Thoracic aorta (tissue), 2 donors: ENCODE measurements at regions not wholly inside any gene's neighbourhood (a gene's known extent, or its start where the extent isn't known, plus 50 kb on each side); places are given as distances from the start of the nearest gene placed in this dataset.

Experiments used
- ATAC-seq: fragments of 150-250 bp; one replicate; pipeline ENCODE4 v1.8.0; 2017; ENCODE audit warnings: low read depth; ENCODE audit not compliant: insufficient number of reproducible peaks, low FRiP score
- DNase-seq: peaks from one replicate; pipeline ENCODE4 v3.0.0-alpha.2; 2020; ENCODE audit warnings: low spot score
- H3K27ac ChIP-seq, 2 donors: fragments of 200-600 bp; sonication (generic); 1 replicate in 1 of 2; 2 replicates in 1 of 2; pipeline ENCODE4 v1.5.1; 2016; ENCODE audit warnings: mild to moderate bottlenecking in 2 of 2, moderate library complexity in 2 of 2
- H3K27me3 ChIP-seq: fragments of 200-600 bp; sonication (generic); replicated peaks from 2 replicates; pipeline ENCODE4 v1.6.0; 2016; ENCODE audit warnings: mild to moderate bottlenecking; ENCODE audit not compliant: insufficient read depth
- H3K36me3 ChIP-seq: fragments of 200-600 bp; sonication (generic); one replicate; pipeline ENCODE4 v1.5.1; 2016
- H3K4me1 ChIP-seq, 2 donors: fragments of 200-600 bp; sonication (generic); 1 replicate in 1 of 2; 2 replicates in 1 of 2; pipeline versions ENCODE4 v1.5.1 to v1.6.0; 2016; ENCODE audit warnings: low read depth in 2 of 2, mild to moderate bottlenecking in 1 of 2; ENCODE audit not compliant: control insufficient read depth in 1 of 2
- H3K4me3 ChIP-seq: fragments of 200-600 bp; sonication (generic); 2 replicates; pipeline ENCODE4 v1.5.1; 2016; ENCODE audit warnings: mild to moderate bottlenecking
- H3K9me3 ChIP-seq: fragments of 200-600 bp; sonication (generic); 2 replicates; pipeline ENCODE4 v1.5.1; 2016
- TF ChIP-seq, protein P1 (sequence below): fragments of 200-600 bp; sonication (generic); IDR thresholded peaks from one replicate; pipeline ENCODE4 v1.5.1; 2019; ENCODE audit warnings: antibody characterized with exemption

DNA sequence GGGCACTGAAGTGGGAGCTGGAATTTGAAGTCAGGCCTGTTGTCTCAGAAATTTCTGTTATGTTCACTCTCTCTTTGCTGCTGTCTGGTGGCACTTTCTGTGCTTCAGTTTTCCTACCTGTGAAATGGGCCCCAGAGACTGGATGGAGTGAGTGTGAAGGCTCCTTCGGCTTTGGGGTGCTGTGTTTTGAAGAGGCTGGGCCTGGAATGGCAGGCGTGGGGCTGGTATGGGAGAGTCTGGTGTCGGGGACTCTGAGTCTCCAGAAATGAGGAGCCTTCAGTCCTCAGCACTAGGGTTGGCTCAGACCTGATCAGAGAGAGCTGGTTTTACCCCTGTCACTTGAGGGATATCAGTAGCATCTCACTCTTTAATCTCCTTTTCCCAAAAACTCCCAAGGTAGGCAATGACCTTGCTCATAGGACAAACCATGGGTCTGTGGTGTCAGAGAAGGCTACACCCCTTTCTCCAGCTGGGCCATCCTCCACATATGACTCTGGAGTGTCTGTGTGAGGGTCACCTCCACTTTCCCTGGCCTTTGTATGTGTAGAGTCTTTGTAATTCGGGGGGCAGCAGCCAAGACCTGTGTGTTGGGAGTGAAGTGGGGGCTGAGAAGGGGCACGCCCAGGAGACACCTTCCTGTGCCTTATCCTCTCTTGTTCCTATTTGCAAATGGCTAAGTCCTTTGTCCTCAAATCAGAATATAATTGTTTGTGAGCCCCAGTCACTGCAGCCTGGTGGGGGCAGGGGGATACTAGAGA lies 279.9 kb downstream of the PTPRU start:
- Histone ChIP-seq H3K4me1 (no peaks in the 10 kb centered on the region), H3K4me3 (no peak overlapping the region), H3K27ac (no peak overlapping the region), H3K9me3 (no peaks in the 10 kb centered on the region), H3K27me3 (no peaks in the 10 kb centered on the region), H3K36me3 (no peaks in the 10 kb centered on the region)
- no peak for ATAC-seq
- TF ChIP-seq, protein P1, sequence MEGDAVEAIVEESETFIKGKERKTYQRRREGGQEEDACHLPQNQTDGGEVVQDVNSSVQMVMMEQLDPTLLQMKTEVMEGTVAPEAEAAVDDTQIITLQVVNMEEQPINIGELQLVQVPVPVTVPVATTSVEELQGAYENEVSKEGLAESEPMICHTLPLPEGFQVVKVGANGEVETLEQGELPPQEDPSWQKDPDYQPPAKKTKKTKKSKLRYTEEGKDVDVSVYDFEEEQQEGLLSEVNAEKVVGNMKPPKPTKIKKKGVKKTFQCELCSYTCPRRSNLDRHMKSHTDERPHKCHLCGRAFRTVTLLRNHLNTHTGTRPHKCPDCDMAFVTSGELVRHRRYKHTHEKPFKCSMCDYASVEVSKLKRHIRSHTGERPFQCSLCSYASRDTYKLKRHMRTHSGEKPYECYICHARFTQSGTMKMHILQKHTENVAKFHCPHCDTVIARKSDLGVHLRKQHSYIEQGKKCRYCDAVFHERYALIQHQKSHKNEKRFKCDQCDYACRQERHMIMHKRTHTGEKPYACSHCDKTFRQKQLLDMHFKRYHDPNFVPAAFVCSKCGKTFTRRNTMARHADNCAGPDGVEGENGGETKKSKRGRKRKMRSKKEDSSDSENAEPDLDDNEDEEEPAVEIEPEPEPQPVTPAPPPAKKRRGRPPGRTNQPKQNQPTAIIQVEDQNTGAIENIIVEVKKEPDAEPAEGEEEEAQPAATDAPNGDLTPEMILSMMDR, result no peak
- no peak for DNase-seq

DNA sequence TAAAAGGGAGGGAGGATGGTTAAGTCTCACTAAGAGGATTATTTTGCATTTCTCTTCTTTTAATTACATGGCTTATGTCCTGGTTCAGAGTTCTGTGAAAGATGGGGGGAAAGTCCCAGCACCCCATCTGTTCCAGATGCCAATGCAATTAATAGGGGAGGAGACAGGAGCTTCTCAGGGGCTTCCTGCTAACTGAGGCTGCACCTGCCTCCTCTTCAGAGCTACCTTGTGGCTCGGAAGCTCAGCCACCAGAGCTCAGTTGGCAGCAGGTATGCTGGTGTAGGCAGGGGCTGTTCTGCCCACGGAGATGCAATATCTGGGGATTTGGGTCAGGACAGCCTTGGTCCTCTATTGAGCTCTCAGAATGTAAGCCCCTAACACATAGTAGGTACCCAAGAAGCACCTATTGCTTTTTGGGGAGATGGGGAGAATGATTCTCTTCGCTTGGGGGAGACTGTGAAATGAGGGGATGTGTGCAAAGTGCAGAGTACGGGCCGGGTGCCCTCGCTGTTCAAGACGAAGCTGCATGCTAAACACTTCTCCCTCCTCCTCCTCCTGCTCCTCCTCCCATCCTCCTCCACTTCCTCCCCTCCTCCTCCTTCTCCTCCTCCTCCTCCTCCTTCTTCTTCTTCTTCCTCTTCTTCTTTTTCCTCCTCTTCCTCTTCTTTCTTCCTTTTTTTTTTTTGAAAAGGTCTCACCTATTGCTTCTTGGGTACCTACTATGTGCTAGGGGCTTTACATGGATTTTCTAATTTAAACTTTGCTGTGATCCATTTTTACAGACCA lies 279.0 kb downstream of the PTPRU start:
- Histone ChIP-seq H3K27me3 (no peaks in the 10 kb centered on the region), H3K9me3 (no peaks in the 10 kb centered on the region), H3K4me3 (no peak overlapping the region), H3K36me3 (no peaks in the 10 kb centered on the region), H3K27ac (no peak overlapping the region), H3K4me1 (no peaks in the 10 kb centered on the region)
- DNase-seq (no peak), ATAC-seq (no peak)
- TF ChIP-seq, protein P1, result no peak

DNA sequence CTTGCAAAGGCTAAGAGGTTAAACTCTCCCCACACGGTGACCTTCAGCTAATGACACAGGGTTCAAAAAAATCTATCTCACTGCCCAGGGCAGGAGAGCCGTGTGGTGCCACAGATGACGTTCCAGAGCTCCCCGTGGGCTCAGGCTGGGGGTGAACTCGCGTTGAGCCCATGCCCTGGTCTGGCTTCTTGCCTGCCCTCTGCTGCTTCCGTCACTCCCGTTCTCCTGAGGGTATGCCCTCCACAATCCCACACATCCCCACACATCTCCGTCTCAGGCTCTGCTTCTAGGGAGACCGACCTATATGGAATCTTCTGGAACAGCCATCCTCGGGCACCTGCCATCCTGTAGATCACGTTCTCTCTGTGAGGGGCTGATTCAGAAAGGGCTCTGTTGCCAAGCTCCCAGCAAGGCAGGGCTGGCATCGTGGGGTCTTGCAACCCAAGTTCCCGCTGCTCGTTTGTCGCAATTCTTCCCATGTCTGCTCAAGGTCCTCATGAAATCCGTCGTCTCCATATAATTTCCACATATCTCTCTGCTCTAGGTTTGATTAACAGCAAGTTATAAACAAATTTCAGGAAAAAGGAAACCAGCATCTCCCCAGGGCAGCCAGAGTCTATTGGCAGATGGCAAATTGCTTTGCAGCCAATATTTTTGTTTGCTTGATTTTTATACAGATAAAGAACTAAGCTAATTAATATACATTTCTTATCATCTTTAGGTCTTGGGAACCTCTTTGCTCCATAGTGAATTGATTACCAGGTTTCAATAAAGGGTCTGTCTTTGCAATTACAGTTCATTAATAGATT lies 278.2 kb downstream of the PTPRU start:
- DNase-seq (no peak), ATAC-seq (no peak)
- Histone ChIP-seq H3K36me3 (no peaks in the 10 kb centered on the region), H3K27ac (no peak overlapping the region), H3K27me3 (no peaks in the 10 kb centered on the region), H3K9me3 (no peaks in the 10 kb centered on the region), H3K4me3 (no peak overlapping the region), H3K4me1 (no peaks in the 10 kb centered on the region)
- TF ChIP-seq, protein P1, result no peak

DNA sequence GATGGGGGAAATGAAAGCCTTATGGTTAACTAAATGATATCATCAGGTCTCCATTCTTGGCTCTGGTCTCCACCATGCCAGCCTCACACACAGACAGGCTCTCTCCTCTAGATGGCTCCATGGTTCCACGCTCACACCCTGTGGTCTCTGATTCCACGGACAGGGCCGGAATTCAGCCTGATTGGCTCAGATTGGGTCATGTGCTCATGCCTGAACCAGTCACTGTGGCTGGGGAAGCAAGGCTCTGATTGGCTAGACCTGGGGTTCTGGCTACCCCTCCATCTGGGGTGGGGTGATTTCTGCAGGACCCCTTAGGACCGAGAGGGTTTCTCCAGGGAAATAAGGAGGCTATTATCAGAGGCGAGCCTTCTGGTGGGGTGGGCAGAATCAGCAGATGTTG lies 277.0 kb downstream of the PTPRU start:
- H3K36me3 ChIP-seq, result no peaks in the 10 kb centered on the region
- TF ChIP-seq, protein P1, result no peak
- no peaks in the 10 kb centered on the region for H3K27me3 ChIP-seq
- no peak overlapping the region for H3K27ac ChIP-seq
- no peak overlapping the region for H3K4me3 ChIP-seq
- no peaks in the 10 kb centered on the region for H3K4me1 ChIP-seq
- ATAC-seq (no peak), DNase-seq (no peak)
- no peaks in the 10 kb centered on the region for H3K9me3 ChIP-seq

DNA sequence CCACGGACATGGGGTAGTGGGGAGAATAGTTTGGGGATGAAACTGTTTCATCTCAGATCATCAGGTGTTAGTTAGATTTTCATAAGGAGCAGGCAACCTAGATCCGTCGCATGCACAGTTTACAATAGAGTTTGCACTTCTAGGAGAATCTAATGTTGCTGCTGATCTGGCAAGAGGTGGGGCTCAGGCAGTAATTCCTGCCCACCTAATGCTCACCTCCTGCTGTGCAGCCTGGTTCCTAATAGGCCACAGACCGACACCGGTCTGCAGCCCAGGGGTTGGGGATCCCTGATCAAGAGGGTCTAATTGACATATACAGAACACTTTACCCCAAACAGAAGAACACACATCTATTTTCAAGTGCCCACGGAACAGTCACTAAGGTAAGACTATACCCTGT lies 275.1 kb downstream of the PTPRU start:
- Histone ChIP-seq H3K27ac (no peak overlapping the region), H3K27me3 (no peaks in the 10 kb centered on the region), H3K9me3 (no peaks in the 10 kb centered on the region), H3K4me1 (no peaks in the 10 kb centered on the region), H3K36me3 (no peaks in the 10 kb centered on the region), H3K4me3 (no peak overlapping the region)
- no peak for DNase-seq
- ATAC-seq, result no peak
- TF ChIP-seq, protein P1, result no peak
